ENCODE measurements at regions not wholly inside any gene's neighbourhood (a gene's known extent, or its start where the extent isn't known, plus 50 kb on each side); places are given as distances from the start of the nearest gene placed in this dataset.

DNA sequence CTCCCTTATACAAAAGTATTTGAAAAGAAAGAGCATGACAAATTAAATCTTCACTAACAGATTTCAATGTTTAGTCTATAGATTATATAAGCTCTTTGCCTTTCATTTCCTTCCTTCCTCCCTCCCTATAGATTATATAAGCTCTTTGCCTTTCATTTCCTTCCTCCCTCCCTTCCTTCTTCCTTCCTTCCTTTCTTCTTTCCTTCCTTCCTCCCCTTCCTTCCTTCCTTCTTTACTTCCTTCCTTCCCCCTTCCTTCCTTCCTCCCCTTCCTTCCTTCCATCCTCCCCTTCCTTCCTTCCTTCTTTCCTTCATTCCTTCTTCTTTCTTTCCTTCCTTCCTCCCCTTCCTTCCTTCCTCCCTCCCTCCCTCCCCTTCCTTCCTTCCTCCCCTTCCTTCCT lies 209.8 kb upstream of the CBLB start:
- TF ChIP-seq, protein P1, sequence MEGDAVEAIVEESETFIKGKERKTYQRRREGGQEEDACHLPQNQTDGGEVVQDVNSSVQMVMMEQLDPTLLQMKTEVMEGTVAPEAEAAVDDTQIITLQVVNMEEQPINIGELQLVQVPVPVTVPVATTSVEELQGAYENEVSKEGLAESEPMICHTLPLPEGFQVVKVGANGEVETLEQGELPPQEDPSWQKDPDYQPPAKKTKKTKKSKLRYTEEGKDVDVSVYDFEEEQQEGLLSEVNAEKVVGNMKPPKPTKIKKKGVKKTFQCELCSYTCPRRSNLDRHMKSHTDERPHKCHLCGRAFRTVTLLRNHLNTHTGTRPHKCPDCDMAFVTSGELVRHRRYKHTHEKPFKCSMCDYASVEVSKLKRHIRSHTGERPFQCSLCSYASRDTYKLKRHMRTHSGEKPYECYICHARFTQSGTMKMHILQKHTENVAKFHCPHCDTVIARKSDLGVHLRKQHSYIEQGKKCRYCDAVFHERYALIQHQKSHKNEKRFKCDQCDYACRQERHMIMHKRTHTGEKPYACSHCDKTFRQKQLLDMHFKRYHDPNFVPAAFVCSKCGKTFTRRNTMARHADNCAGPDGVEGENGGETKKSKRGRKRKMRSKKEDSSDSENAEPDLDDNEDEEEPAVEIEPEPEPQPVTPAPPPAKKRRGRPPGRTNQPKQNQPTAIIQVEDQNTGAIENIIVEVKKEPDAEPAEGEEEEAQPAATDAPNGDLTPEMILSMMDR (IDR thresholded peaks at IDR 0.05) = no peak
- TF ChIP-seq POLR2AphosphoS5 (IDR thresholded peaks at IDR 0.05) (no peak), POLR2A (IDR thresholded peaks at IDR 0.05) (no peak), EP300 (IDR thresholded peaks at IDR 0.05; ENCODE audit: low read depth) (no peak)

Data from transverse colon (tissue), 4 donors.